ENCODE measurements at regions not wholly inside any gene's neighbourhood (a gene's known extent, or its start where the extent isn't known, plus 50 kb on each side); places are given as distances from the start of the nearest gene placed in this dataset.

DNA sequence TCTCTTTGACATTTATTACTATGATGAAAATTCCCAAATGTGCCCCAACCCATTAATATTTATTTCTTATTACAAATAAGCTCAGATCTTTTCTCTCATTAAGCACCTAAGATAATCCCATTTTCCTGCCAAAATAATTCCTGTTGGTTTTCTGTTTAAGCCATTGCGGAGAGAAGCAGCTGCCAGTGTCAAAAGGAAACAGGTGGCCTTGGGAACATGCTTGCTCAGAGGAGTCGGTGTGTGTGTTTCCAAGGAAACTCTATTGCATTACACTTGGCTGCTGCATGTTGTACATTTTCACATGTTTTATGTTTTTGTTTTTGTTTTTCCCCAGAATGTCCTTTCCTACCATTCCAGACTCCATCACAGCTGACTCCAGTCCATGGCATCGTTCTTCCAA, 56.4 kb downstream of the CD24 start:
- no peak for DNase-seq

- no peak for DNase-seq
Measured at GRCh38 chr6:106916891-106917290, 57.6 kb downstream of the CD24 start.

GRCh38 chr6:106913676-106914280, 60.8 kb downstream of the CD24 start:
- DNase-seq: no peak

DNA sequence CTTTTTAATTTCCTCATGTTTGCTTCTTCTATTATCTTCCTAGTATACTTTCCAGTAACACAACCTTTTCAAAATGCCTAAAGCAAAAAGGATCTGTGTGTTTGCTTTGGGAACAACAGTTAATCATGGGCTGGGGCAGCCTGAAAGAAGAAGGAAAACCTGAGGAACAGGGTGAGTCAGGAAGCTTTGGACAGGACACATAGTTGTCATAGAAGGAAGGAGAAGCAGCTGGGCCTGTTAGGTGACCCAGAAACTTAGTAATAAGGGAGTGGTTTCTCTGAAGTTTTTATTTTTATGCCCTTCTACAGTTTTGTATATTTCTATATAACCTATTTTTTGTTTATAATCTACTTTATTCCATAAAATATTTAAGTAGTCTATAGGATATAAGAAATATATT, 61.4 kb downstream of the CD24 start:
- no peak for DNase-seq

DNA sequence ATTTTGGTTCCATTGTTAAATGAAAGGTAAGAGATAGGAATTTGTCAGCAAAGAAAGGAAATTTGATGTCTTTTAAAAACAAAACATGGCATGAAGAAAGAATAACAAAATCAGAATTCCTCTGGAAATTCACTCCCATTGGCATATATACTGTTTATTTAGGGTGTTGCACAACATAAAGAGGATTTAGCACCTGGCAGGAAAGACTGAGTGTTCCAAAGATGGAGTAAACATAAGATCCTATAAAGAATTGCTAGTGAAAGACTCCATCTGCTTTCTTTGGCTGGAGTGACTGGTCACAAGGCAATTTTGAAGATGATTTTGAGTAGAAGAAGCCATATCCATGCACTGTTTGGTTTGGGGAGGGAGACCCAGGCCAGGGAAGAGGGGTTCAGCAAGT, 62.4 kb downstream of the CD24 start:
- no peak for DNase-seq

GRCh38 chr6:106910999-106911949, 63.3 kb downstream of the CD24 start:
- DNase-seq: no peak

DNA sequence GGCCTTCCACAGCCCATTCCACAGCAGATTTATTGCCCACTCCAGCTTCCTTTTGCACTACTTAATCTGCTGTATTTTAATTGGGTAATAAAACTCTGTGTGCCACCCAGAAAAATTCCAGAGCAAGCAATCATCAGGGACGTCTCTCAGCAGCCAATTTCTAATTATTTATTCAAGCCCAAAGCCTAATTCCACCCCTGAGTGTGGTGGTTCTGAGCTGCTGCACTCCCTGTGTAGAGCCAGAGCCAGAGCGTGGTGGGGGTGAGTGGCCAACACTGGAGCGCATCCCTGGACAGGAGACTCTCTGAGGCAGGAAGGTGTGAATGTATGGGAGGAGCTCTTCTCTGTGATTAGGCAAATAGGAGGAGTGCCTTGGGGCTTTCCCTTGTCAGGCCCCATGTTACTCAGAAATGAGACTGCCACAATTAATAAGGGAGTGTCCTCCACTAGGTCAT, 66.1 kb downstream of the CD24 start:
- no peak for DNase-seq

DNA sequence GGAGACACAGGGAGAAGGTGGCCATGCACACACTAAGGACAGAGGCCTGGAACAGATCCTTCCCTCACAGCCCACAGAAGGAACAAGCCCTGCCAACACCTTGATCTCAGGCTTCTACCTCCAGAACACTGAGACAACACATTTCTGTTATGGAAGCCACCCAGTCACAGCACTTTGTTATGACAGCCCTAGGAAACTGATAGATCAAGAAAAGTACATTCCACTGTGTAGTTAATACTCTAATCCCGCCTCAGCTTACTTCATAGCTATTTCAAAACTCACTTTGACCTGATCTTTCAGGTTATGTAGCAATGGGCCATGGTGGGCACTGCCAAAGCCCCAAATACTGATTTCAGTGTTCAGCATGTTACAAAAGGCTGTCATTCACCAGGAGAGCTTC, 66.8 kb downstream of the CD24 start:
- DNase-seq: no peak

GRCh38 chr6:106906232-106906631, 68.3 kb downstream of the CD24 start:
- no peak for DNase-seq

GRCh38 chr6:106903299-106903698, 71.2 kb downstream of the CD24 start:
- no peak for DNase-seq

- no peak for DNase-seq
Measured at GRCh38 chr6:106901062-106901461, 73.5 kb downstream of the CD24 start.

GRCh38 chr6:106899697-106900096, 74.8 kb downstream of the CD24 start:
- DNase-seq: no peak

DNA sequence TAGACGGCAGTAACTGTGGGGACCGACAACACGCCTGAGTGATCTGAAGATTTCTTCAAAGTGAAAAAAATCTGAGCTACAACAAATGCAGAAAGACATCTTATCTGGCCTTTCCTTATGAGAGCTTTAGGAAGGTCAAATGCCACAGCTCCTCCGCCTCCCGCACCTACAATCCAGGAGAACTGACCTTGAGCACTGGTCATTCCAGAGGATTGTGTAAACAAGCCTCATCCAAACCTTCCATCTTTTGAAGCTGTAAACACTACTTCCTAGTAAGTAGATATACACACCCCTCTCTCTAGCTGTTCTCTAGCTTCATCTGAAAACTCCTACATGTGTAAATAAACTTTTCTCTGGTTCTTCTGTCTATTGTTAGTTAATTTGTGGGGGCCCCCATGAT, 76.9 kb downstream of the CD24 start:
- DNase-seq: no peak

DNA sequence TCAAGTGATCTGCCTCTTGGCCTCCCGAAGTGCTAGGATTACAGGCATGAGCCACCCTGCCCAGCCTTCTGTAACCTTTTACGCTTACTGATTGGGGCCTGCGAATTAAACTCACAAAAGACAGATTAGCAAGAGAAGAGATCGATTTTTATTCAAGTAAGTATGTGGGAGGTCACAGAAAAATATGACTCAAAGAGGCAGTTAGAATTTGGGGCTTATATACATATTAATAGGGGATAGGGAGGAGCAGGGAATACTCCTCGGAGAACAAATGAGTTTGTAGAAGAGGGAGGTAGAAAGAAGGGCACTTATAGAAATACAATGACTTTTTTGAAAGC, 78.9 kb downstream of the CD24 start:
- DNase-seq: no peak

DNA sequence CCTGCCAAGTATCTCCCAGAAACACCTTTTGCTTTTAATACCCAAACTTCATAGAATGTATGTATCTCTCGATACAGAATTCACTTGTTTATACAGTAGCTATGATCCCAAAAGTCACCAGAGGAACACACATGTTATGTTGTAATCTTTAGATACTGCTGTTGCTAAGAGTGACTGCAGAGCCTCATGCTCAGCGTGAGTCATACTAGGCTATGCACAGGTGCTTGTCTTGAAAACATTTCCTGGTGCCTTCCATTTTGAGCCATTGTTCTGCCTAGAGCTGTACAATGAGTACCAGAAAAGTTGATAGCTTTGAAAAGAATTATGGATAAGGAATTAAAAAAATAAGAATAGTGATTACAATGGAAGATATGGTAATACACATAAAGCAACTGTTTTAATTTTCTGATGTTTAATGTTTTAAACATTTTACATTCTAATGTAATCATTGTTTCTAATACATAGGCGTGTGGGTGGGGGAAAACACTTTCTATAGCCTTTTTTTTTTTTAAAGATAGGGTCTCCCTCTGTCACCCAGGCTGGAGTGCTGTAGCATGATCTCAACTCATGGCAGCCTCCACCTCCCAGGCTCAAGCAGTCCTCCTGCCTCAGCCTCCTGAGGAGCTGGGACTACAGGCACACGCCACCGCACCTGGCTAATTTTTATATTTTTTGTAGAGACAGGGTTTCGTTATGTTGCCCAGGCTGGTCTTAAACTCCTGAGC, 79.4 kb downstream of the CD24 start:
- DNase-seq: no peak

DNA sequence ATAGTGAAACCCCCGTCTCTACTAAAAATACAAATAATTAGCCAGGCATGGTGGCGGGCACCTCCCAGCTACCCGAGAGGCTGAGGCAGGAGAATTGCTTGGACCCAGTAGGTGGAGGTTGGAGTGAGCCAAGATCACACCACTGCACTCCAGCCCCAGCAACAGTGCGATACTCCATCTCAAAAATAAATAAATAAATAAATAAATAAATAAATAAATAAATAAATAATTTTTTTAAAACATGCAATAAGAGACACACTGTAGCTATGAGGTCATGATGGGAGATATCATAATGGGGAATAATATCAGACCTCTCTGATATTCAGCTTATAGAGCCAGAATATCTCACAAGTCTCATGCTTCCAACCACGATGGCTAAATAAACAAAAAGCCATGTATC, 82.3 kb downstream of the CD24 start:
- no peak for DNase-seq

- DNase-seq: no peak
Measured at GRCh38 chr6:106890447-106890846, 84.1 kb downstream of the CD24 start.

GRCh38 chr6:106889692-106890091, 84.8 kb downstream of the CD24 start:
- no peak for DNase-seq

- peak; percentile 89 for DNase-seq
Measured at GRCh38 chr6:106886922-106887797, 87.4 kb downstream of the CD24 start.

DNA sequence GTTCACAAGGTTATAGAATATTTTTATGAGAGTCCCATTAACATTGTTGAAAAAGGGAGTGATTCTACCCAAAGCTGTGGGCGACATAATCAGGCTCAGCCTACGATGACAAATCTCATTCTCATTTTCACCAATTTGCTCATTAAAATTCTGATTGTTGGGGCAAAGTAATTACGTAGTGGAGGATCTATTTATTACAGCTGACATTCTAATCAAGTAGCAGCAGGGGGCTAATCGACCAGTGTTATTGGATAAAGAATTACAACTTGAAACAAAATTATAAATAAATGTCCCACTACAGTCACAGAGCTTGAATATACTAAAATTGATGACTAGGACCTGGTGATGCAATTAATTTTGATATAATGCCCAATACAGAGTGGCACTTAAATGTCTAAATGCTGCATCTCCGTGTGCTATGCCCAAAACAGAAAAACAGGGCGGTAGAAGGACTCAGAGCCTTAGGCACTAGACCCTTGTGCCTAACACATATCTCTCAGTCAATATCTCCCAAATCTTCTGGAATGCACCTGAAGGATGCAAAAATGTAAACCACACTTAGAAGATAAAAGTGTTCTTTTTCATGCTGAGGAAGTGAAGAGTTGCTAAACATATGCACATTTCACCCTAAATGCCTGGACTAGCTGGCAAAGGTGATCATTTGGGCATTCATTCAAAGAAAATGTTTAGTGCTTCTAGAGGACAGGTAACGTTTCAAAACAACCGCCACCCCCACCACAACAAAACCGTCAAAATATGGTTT, 88.3 kb downstream of the CD24 start:
- no peak for DNase-seq

DNA sequence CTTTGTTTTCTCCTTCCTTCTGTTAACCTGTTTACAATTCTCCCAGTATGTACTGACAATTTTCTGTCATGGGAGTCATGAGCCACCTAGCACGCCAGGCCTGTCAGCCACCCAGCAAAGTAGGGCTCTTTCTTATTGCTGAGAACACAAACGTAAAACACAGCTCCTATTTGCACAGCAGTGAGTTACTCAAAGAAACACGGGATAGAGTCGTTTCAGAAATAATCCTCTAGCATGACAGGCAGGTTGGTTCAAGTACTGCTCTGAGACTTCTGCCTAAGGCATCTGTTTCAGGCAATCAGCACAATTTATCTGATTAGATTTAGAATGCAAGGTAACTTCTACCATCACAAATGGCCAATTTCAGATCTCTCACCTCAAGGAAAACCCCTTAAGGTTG, 88.8 kb downstream of the CD24 start:
- peak; percentile 17 for DNase-seq

GRCh38 chr6:106884576-106884975, 90.0 kb downstream of the CD24 start:
- DNase-seq: no peak

Data from NCI-H748 treated with DMSO at 0.1 percent for 48 hours (cell line).